Body of pancreas (tissue), 4 donors: ENCODE measurements at regions not wholly inside any gene's neighbourhood (a gene's known extent, or its start where the extent isn't known, plus 50 kb on each side); places are given as distances from the start of the nearest gene placed in this dataset.

Source experiments
- CTCF ChIP-seq, 7 experiments: fragments of 450-650 bp in 4 of 7; fragments of 200-600 bp in 3 of 7; sonication (generic) in 3 of 7; IDR thresholded peaks; one replicate each; pipeline ENCODE4 v1.5.1; 2016 to 2019; ENCODE audit warnings: antibody characterized with exemption in 7 of 7
- POLR2A ChIP-seq, 3 donors: fragments of 450-650 bp; IDR thresholded peaks; one replicate each; pipeline ENCODE4 v1.6.1; 2016; ENCODE audit warnings: antibody characterized with exemption in 3 of 3, mild to moderate bottlenecking in 2 of 3

DNA sequence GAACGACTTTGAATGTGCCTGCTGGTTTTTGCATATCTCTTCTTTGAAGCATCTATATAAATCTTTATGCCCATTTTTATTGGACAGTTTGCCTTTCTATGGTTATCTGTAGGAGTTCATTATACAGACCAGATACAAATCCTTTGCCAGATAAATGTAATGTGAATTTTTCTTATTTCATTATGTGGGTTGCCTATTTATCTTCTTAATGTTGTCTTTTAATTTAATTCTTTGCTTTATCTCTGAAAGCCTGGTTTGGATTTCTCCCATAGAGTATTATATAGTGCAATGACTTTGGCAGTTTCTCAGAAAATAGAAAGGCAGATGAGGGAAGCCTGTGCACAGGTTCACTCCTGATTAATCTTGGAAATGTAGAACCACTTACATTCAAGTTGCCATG lies 1025.1 kb downstream of the GRM8 start:
- TF ChIP-seq POLR2A (IDR thresholded peaks at IDR 0.05): no peak
- no peak for TF ChIP-seq CTCF (IDR thresholded peaks at IDR 0.05)
